Testis (tissue), 2 donors: ENCODE measurements at regions not wholly inside any gene's neighbourhood (a gene's known extent, or its start where the extent isn't known, plus 50 kb on each side); places are given as distances from the start of the nearest gene placed in this dataset.

Experiments used
- DNase-seq: peaks from one replicate; pipeline ENCODE4 v3.0.0-alpha.2; 2019
- H3K27ac ChIP-seq, 2 donors: fragments of 200-600 bp; sonication (generic); one replicate each; pipeline ENCODE4 v1.5.1; 2019
- H3K27me3 ChIP-seq: fragments of 200-600 bp; sonication (generic); one replicate; pipeline ENCODE4 v1.5.1; 2019
- H3K36me3 ChIP-seq: fragments of 200-600 bp; sonication (generic); one replicate; pipeline ENCODE4 v1.5.1; 2017; ENCODE audit warnings: low read depth; ENCODE audit errors: missing control alignments
- H3K4me1 ChIP-seq: fragments of 200-600 bp; sonication (generic); one replicate; pipeline ENCODE4 v1.5.1; 2019
- H3K4me3 ChIP-seq, 2 donors: fragments of 200-600 bp; sonication (generic); one replicate each; pipeline ENCODE4 v1.5.1; 2017 to 2019
- H3K9me3 ChIP-seq: fragments of 200-600 bp; sonication (generic); one replicate; pipeline ENCODE4 v1.5.1; 2017
- POLR2A ChIP-seq: fragments of 450-650 bp; IDR thresholded peaks from one replicate; pipeline ENCODE4 v1.6.1; 2017; ENCODE audit warnings: antibody characterized with exemption, mild to moderate bottlenecking, moderate library complexity
- WGBS, 2 donors: methylation state at CpG; one replicate each; pipeline ENCODE4 v1.1.5; 2018; 5-methylcytosine and 5-hydroxymethylcytosine counted together
- intact Hi-C: fragments of 100-400 bp; cut with DNase I; formaldehyde crosslinking; loops from one replicate; pipeline ENCODE4 v1.15.1; 2023; ENCODE audit warnings: low total_unique reads
- TF ChIP-seq, protein P1 (sequence below), 3 experiments: fragments of 450-650 bp in 2 of 3; fragments of 200-600 bp in 1 of 3; sonication (generic) in 1 of 3; IDR thresholded peaks; one replicate each; pipeline ENCODE4 v1.5.1; 2016 to 2019; ENCODE audit warnings: antibody characterized with exemption in 3 of 3, mild to moderate bottlenecking in 2 of 3, moderate library complexity in 1 of 3

DNA sequence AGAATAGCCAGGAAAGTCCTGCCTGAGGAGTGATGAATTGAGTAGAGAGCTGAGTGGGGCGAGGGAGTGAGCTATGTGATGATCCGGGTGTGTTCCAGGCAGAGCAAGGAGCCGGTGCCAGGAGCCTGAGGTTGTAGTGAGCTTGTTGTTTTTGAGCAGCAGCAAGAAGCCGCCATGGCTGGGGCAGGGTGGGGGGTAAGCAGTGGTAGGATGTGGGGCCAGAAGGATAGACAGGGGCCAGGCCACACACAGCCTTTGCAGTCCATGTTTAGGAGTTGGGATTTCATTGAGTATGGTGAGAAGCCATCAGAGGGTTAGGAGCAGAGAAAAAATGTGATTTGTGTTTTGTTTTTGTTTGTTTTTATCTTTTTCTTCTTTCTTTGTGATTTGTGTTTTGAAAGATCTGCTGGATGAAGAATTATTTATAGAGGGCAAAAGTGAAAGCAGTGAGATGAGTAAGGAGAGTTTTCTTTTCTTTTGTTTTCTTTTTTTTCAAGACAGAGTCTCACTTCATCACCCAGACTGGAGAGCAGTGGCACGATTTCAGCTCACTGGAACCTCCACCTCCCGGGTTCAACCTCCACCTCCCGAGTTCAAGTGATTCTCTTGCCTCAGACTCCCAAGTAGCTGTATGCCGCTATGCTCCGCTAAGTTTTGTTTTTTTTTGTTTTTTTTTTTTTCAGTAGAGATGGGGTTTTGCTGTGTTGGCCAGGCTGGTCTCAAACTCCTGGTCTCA is 92.3 kb upstream of the BCAT1 start:
- Histone ChIP-seq H3K4me3 (no peak overlapping the region), H3K4me1 (no peaks in the 10 kb centered on the region), H3K9me3 (no peaks in the 10 kb centered on the region), H3K36me3 (no peaks in the 10 kb centered on the region), H3K27me3 (no peaks in the 10 kb centered on the region), H3K27ac (no peak overlapping the region)
- WGBS, 2 donors: 78 to 83% methylated on average over 9 of the region's 9 CpGs
- TF ChIP-seq, protein P1, sequence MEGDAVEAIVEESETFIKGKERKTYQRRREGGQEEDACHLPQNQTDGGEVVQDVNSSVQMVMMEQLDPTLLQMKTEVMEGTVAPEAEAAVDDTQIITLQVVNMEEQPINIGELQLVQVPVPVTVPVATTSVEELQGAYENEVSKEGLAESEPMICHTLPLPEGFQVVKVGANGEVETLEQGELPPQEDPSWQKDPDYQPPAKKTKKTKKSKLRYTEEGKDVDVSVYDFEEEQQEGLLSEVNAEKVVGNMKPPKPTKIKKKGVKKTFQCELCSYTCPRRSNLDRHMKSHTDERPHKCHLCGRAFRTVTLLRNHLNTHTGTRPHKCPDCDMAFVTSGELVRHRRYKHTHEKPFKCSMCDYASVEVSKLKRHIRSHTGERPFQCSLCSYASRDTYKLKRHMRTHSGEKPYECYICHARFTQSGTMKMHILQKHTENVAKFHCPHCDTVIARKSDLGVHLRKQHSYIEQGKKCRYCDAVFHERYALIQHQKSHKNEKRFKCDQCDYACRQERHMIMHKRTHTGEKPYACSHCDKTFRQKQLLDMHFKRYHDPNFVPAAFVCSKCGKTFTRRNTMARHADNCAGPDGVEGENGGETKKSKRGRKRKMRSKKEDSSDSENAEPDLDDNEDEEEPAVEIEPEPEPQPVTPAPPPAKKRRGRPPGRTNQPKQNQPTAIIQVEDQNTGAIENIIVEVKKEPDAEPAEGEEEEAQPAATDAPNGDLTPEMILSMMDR (IDR thresholded peaks at IDR 0.05): no peak
- no peak for TF ChIP-seq POLR2A
- intact Hi-C loops: no loop called here
- DNase-seq: no peak

DNA sequence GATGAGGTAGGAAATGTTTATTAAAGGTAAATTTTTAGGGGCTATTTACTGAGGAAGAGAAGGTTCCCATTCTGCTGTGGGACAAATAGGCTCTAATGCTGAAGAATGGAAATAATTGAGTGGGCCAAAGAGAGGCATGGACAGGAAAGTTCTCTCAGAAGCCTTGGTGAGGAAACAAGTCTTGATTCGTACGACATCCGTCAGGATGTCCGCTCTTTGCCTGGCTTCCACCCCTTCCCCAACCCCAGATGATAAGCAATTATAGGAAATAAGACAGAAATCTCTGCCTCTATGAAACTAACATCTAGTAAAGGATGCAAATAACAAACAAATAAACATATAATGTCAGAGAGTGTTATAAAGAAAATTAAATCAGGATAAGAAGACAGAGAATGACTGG is 91.7 kb upstream of the BCAT1 start:
- 71 to 80% methylated on average over 4 of the region's 4 CpGs for WGBS, 2 donors

DNA sequence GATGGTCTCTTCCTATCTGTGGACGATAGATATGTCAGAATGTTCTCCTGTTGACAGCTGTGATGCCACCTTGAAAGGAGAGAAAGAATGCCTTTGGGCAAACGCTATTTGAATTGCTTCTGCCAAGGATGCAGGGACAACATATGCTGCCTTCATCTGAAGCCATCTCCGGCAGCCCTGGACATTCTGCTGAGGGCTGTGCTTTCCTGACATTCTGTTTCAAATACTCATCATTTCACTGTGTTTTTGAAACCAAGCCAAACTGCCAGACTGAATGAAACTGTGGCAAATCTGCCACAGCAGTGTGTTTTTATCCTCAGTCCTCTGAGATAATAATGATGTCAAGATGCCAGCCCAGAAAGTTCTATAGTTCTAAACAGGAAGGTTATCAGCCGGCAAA is 85.8 kb upstream of the BCAT1 start:
- no peak overlapping the region for H3K27ac ChIP-seq
- TF ChIP-seq, protein P1 (IDR thresholded peaks at IDR 0.05): no peak
- no peak for TF ChIP-seq POLR2A
- H3K4me3 ChIP-seq: no peak overlapping the region
- no peaks in the 10 kb centered on the region for H3K36me3 ChIP-seq
- no peaks in the 10 kb centered on the region for H3K4me1 ChIP-seq
- H3K9me3 ChIP-seq: no peaks in the 10 kb centered on the region
- 72 to 79% methylated on average over 4 of the region's 4 CpGs for WGBS, 2 donors
- H3K27me3 ChIP-seq: no peaks in the 10 kb centered on the region
- DNase-seq: no peak
- intact Hi-C loops: no loop called here

More for the DNA sequence above, 91.7 kb upstream of the BCAT1 start:
- Histone ChIP-seq H3K27me3 (no peaks in the 10 kb centered on the region), H3K4me3 (no peak overlapping the region), H3K4me1 (no peaks in the 10 kb centered on the region), H3K27ac (no peak overlapping the region), H3K9me3 (no peaks in the 10 kb centered on the region), H3K36me3 (no peaks in the 10 kb centered on the region)
- intact Hi-C loops: no loop called here
- TF ChIP-seq, protein P1 (IDR thresholded peaks at IDR 0.05): no peak
- TF ChIP-seq POLR2A: no peak
- no peak for DNase-seq

DNA sequence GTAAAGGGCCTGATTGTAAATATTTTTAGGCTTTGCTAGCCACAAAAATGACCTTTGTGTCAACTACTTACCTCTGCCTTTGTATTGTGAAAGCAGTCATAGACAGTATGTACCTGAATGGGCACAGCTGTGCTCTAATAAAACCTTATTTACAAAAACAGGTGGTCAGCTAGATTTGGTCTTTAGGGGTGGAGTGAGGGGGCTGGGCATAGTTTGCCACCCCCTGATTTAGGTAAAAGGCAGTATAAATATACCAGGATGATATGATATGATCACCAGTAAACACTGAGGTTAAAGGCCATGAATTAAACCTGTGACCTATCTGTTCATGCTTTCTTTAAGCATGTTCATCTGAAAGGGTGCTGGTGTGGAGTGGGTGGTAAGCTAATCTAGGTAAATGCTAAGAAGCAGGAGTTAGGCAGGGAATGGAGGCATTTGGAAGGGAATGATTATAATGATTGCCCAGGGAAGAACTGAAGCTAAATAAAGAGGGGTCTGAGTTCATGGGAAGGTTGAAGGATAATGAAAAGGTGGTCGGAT is 77.1 kb upstream of the BCAT1 start:
- H3K9me3 ChIP-seq: no peaks in the 10 kb centered on the region
- intact Hi-C loops: no loop called here
- WGBS, 2 donors: 67 to 96% methylated on average over 1 of the region's 1 CpG
- DNase-seq: no peak
- no peaks in the 10 kb centered on the region for H3K36me3 ChIP-seq
- no peak overlapping the region for H3K4me3 ChIP-seq
- no peaks in the 10 kb centered on the region for H3K27me3 ChIP-seq
- H3K4me1 ChIP-seq: no peaks in the 10 kb centered on the region
- TF ChIP-seq, protein P1 (IDR thresholded peaks at IDR 0.05): no peak
- TF ChIP-seq POLR2A: no peak
- no peak overlapping the region for H3K27ac ChIP-seq

DNA sequence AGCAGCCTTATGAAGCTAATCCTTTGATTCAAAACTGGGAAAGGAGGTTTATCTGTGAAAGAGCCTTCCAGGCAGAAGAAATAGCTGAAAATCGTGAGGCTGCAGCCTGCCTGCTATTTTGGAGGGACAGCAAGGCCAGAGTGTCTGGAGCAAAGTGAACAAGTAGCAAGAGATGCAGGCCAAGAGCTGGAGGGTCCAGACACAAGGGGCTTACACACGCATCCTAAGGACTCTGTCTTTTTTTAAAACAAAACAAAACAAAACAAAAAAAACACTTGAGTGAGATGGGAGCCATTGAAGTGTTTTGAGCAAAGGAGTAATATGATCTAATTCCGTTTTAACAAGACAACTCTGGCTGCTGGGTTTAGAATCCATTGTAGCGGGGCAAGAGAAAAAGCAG is 76.4 kb upstream of the BCAT1 start:
- no peak for DNase-seq
- no peak overlapping the region for H3K27ac ChIP-seq
- no peak overlapping the region for H3K4me3 ChIP-seq
- no peaks in the 10 kb centered on the region for H3K4me1 ChIP-seq
- intact Hi-C loops: no loop called here
- H3K27me3 ChIP-seq: no peaks in the 10 kb centered on the region
- no peak for TF ChIP-seq POLR2A
- TF ChIP-seq, protein P1 (IDR thresholded peaks at IDR 0.05): no peak
- WGBS, 2 donors: 67 to 76% methylated on average over 4 of the region's 4 CpGs
- H3K36me3 ChIP-seq: no peaks in the 10 kb centered on the region
- H3K9me3 ChIP-seq: no peaks in the 10 kb centered on the region
